H9 (cell line): ENCODE measurements at regions not wholly inside any gene's neighbourhood (a gene's known extent, or its start where the extent isn't known, plus 50 kb on each side); places are given as distances from the start of the nearest gene placed in this dataset.

ENCODE experiments used
- DNase-seq: peaks from one replicate; pipeline ENCODE4 v3.0.0-alpha.2; 2017
- H2AFZ ChIP-seq: one replicate; pipeline ENCODE4 v1.6.1; 2013; ENCODE audit warnings: mild to moderate bottlenecking, low read length, control low read depth, moderate library complexity
- H2AK5ac ChIP-seq: 2 replicates; pipeline ENCODE4 v1.6.1; 2013; ENCODE audit warnings: low read length, control low read depth, mixed read lengths; ENCODE audit not compliant: insufficient read length
- H2BK120ac ChIP-seq: one replicate; pipeline ENCODE4 v1.6.1; 2013; ENCODE audit warnings: low read depth, mild to moderate bottlenecking, low read length, control low read depth, inconsistent platforms; ENCODE audit not compliant: poor library complexity, severe bottlenecking
- H2BK12ac ChIP-seq: 2 replicates; pipeline ENCODE4 v1.6.1; 2013; ENCODE audit warnings: low read length, control low read depth, mixed read lengths, low read depth; ENCODE audit not compliant: insufficient read length
- H2BK15ac ChIP-seq: 2 replicates; pipeline ENCODE4 v1.6.1; 2013; ENCODE audit warnings: low read depth, low read length, control low read depth
- H2BK20ac ChIP-seq: one replicate; pipeline ENCODE4 v1.6.1; 2013; ENCODE audit warnings: low read depth, mild to moderate bottlenecking, low read length, control low read depth, inconsistent platforms; ENCODE audit not compliant: poor library complexity, severe bottlenecking
- H2BK5ac ChIP-seq: 2 replicates; pipeline ENCODE4 v1.6.1; 2013; ENCODE audit warnings: low read length, control low read depth, mixed read lengths; ENCODE audit not compliant: insufficient read length
- H3K14ac ChIP-seq: 2 replicates; pipeline ENCODE4 v1.6.1; 2013; ENCODE audit warnings: low read length, control low read depth; ENCODE audit not compliant: insufficient read depth
- H3K18ac ChIP-seq: 2 replicates; pipeline ENCODE4 v1.6.1; 2013; ENCODE audit warnings: low read depth, mild to moderate bottlenecking, mixed read lengths, low read length, control low read depth; ENCODE audit not compliant: insufficient read length
- H3K23ac ChIP-seq: 2 replicates; pipeline ENCODE4 v1.6.1; 2013; ENCODE audit warnings: low read length, control low read depth, mixed read lengths, low read depth; ENCODE audit not compliant: insufficient read length
- H3K23me2 ChIP-seq: 2 replicates; pipeline ENCODE4 v1.6.1; 2013; ENCODE audit warnings: low read depth, mild to moderate bottlenecking, mixed read lengths, low read length, control low read depth; ENCODE audit not compliant: insufficient read length, poor library complexity, severe bottlenecking
- H3K27ac ChIP-seq: 2 replicates; pipeline ENCODE4 v1.5.1; 2013; ENCODE audit warnings: low read length, control low read depth, mixed read lengths, low read depth; ENCODE audit not compliant: insufficient read length
- H3K27me3 ChIP-seq: 2 replicates; pipeline ENCODE4 v1.6.1; 2013; ENCODE audit warnings: low read length, control low read depth, inconsistent platforms; ENCODE audit not compliant: insufficient read depth
- H3K4ac ChIP-seq: 2 replicates; pipeline ENCODE4 v1.6.1; 2013; ENCODE audit warnings: low read depth, mild to moderate bottlenecking, control low read depth, inconsistent platforms, low read length, moderate library complexity
- H3K4me1 ChIP-seq: 2 replicates; pipeline ENCODE4 v1.6.1; 2013; ENCODE audit warnings: low read length, control low read depth, inconsistent platforms; ENCODE audit not compliant: insufficient read depth
- H3K4me2 ChIP-seq: 2 replicates; pipeline ENCODE4 v1.6.1; 2013; ENCODE audit warnings: low read length, control low read depth, mixed read lengths; ENCODE audit not compliant: insufficient read length, insufficient read depth
- H3K56ac ChIP-seq: 2 replicates; pipeline ENCODE4 v1.6.1; 2013; ENCODE audit warnings: low read depth, mild to moderate bottlenecking, mixed read lengths, low read length, control low read depth; ENCODE audit not compliant: insufficient read length
- H3K79me1 ChIP-seq: 2 replicates; pipeline ENCODE4 v1.6.1; 2013; ENCODE audit warnings: low read depth, mild to moderate bottlenecking, moderate library complexity, low read length, control low read depth, inconsistent platforms; ENCODE audit not compliant: insufficient read depth, poor library complexity, severe bottlenecking
- H3K79me2 ChIP-seq: 2 replicates; pipeline ENCODE4 v1.6.1; 2013; ENCODE audit warnings: low read length, control low read depth, inconsistent platforms; ENCODE audit not compliant: insufficient read depth
- H3K9ac ChIP-seq: 2 replicates; pipeline ENCODE4 v1.6.1; 2013; ENCODE audit warnings: low read length, control low read depth, mixed read lengths; ENCODE audit not compliant: insufficient read length; ENCODE audit errors: extremely low read depth
- H3K9me3 ChIP-seq: one replicate; pipeline ENCODE4 v1.6.1; 2013; ENCODE audit warnings: low read depth, low read length, inconsistent platforms; ENCODE audit not compliant: control insufficient read depth
- H3T11ph ChIP-seq: one replicate; pipeline ENCODE4 v1.6.1; 2013; ENCODE audit warnings: mild to moderate bottlenecking, low read length, control low read depth, inconsistent platforms
- H4K20me1 ChIP-seq: one replicate; pipeline ENCODE4 v1.6.1; 2013; ENCODE audit not compliant: control insufficient read depth, insufficient read length, insufficient read depth
- H4K5ac ChIP-seq: 2 replicates; pipeline ENCODE4 v1.6.1; 2013; ENCODE audit warnings: low read depth, mild to moderate bottlenecking, mixed read lengths, low read length, control low read depth; ENCODE audit not compliant: insufficient read length
- H4K8ac ChIP-seq: replicated peaks from 2 replicates; pipeline ENCODE4 v1.6.1; 2013; ENCODE audit warnings: low read length, control low read depth, mixed read lengths, low read depth; ENCODE audit not compliant: insufficient read length
- H4K91ac ChIP-seq: 2 replicates; pipeline ENCODE4 v1.6.1; 2013; ENCODE audit warnings: low read depth, mild to moderate bottlenecking, moderate library complexity, mixed read lengths, low read length, control low read depth; ENCODE audit not compliant: insufficient read length
- H3K27ac Mint-ChIP-seq, 3 experiments: 2 replicates in 2 of 3; 3 replicates in 1 of 3; pipeline ENCODE4 v1.8.0; 2020 to 2021; ENCODE audit warnings: mixed read lengths in 3 of 3, mild to moderate bottlenecking in 1 of 3, moderate library complexity in 1 of 3
- H3K27me3 Mint-ChIP-seq: 2 replicates; pipeline ENCODE4 v1.8.0; 2021; ENCODE audit warnings: low read depth, mild to moderate bottlenecking, moderate library complexity, mixed read lengths
- H3K36me3 Mint-ChIP-seq, 3 experiments: 2 replicates in 2 of 3; 3 replicates in 1 of 3; pipeline ENCODE4 v1.8.0; 2020 to 2021; ENCODE audit warnings: low read depth in 3 of 3, mixed read lengths in 3 of 3; ENCODE audit not compliant: insufficient read depth in 1 of 3
- H3K4me1 Mint-ChIP-seq, 2 experiments: 2 replicates each; pipeline ENCODE4 v1.8.0; 2020; ENCODE audit warnings: mixed read lengths in 2 of 2
- H3K4me3 Mint-ChIP-seq, 2 experiments: 2 replicates in 1 of 2; 3 replicates in 1 of 2; pipeline ENCODE4 v1.8.0; 2020 to 2021; ENCODE audit warnings: mild to moderate bottlenecking in 2 of 2, mixed read lengths in 2 of 2, moderate library complexity in 1 of 2
- H3K9me3 Mint-ChIP-seq, 2 experiments: 2 replicates in 1 of 2; 3 replicates in 1 of 2; pipeline ENCODE4 v1.8.0; 2020; ENCODE audit warnings: mild to moderate bottlenecking in 2 of 2, mixed read lengths in 2 of 2, moderate library complexity in 1 of 2
- CTCF ChIP-seq: fragments of 200-600 bp; sonication (generic); conservative IDR thresholded peaks from 3 replicates; pipeline ENCODE4 v1.8.0; 2021; ENCODE audit warnings: antibody characterized with exemption, mild to moderate bottlenecking
- WGBS: extraction: QIAGEN DNeasy Blood & Tissue Kit; methylation state at CpG from one replicate; pipeline ENCODE4 v1.1.7; 2013; ENCODE audit warnings: missing lambda C conversion rate, low lambda C conversion rate, mixed read lengths; ENCODE audit not compliant: insufficient read length; ENCODE audit errors: extremely low coverage; 5-methylcytosine and 5-hydroxymethylcytosine counted together

- Histone ChIP-seq H3K14ac (no peak overlapping the region), H2BK5ac (no peak overlapping the region), H4K91ac (no peak overlapping the region), H3K18ac (no peak overlapping the region), H3K4me2 (no peak overlapping the region), H3K23me2 (no peaks in the 10 kb centered on the region), H3K56ac (no peak overlapping the region), H2BK20ac (no peak overlapping the region), H4K5ac (no peak overlapping the region), H3K4me1 (no peaks in the 10 kb centered on the region; the same call in 1 of the 2 replicates), H2BK12ac (no peak overlapping the region), H2BK120ac (no peak overlapping the region), H4K20me1 (peaks cover 2% of the 10 kb centered on the region), H3K79me2 (no peaks in the 10 kb centered on the region), H3K4ac (no peak overlapping the region), H3T11ph (no peak overlapping the region), H3K9me3 (no peaks in the 10 kb centered on the region), H3K9ac (no peak overlapping the region), H3K27me3 (no peaks in the 10 kb centered on the region), H3K27ac (no peak overlapping the region), H3K79me1 (no peaks in the 10 kb centered on the region), H2AK5ac (no peak overlapping the region), H2BK15ac (no peak overlapping the region), H2AFZ (no peak overlapping the region), H4K8ac (no peak overlapping the region), H3K23ac (no peak overlapping the region)
- H3K4me3 Mint-ChIP-seq: no peak overlapping the region
- TF ChIP-seq CTCF: no peak
- H3K27ac Mint-ChIP-seq: no peak overlapping the region
- peaks cover 12% of the 10 kb centered on the region for H3K27me3 Mint-ChIP-seq
- no CpG with 5 or more reads among the region's 6 CpGs for WGBS
- DNase-seq: no peak
- H3K36me3 Mint-ChIP-seq: no peaks in the 10 kb centered on the region
- H3K4me1 Mint-ChIP-seq: peaks cover 15 to 18% of the 10 kb centered on the region in 2 experiments
- peaks cover 0 to 3% of the 10 kb centered on the region in 2 experiments; a peak in 1 of 5 replicates for H3K9me3 Mint-ChIP-seq
These were observed 228.2 kb upstream of the PROX1 start for GRCh38 chr1:213759359-213760181.
